ENCODE measurements at regions not wholly inside any gene's neighbourhood (a gene's known extent, or its start where the extent isn't known, plus 50 kb on each side); places are given as distances from the start of the nearest gene placed in this dataset.

- Histone ChIP-seq H3K36me3 (no peaks in the 10 kb centered on the region), H3K4me3 (no peak overlapping the region), H3K27me3 (no peaks in the 10 kb centered on the region), H3K9me3 (no peaks in the 10 kb centered on the region), H3K27ac (no peak overlapping the region), H3K4me1 (no peaks in the 10 kb centered on the region)
- TF ChIP-seq POLR2AphosphoS5 (IDR thresholded peaks at IDR 0.05; ENCODE audit: insufficient read depth in 1 of 2, low read depth in 1 of 2) (no peak), CTCF (IDR thresholded peaks at IDR 0.05) (no peak), POLR2A (IDR thresholded peaks at IDR 0.05) (no peak)
- DNase-seq (ENCODE audit: extremely low spot score in 2 of 2): no peak
- intact Hi-C loops (cut with DNase I): no loop called here
Observed at GRCh38 chr13:60959427-60959826, 456.2 kb downstream of the PCDH20 start.

- intact Hi-C loops (cut with DNase I): no loop called here
- TF ChIP-seq POLR2A (IDR thresholded peaks at IDR 0.05) (no peak), POLR2AphosphoS5 (IDR thresholded peaks at IDR 0.05; ENCODE audit: insufficient read depth in 1 of 2, low read depth in 1 of 2) (no peak), CTCF (IDR thresholded peaks at IDR 0.05) (no peak)
- Histone ChIP-seq H3K27me3 (no peaks in the 10 kb centered on the region), H3K4me1 (no peaks in the 10 kb centered on the region), H3K9me3 (no peaks in the 10 kb centered on the region), H3K36me3 (no peaks in the 10 kb centered on the region), H3K27ac (no peak overlapping the region), H3K4me3 (no peak overlapping the region)
- no peak for DNase-seq (ENCODE audit: extremely low spot score in 2 of 2)
Observed at GRCh38 chr13:60957816-60958215, 457.8 kb downstream of the PCDH20 start.

- Histone ChIP-seq H3K36me3 (no peaks in the 10 kb centered on the region), H3K27me3 (no peaks in the 10 kb centered on the region), H3K4me3 (no peak overlapping the region), H3K9me3 (no peaks in the 10 kb centered on the region), H3K4me1 (no peaks in the 10 kb centered on the region), H3K27ac (no peak overlapping the region)
- TF ChIP-seq CTCF (IDR thresholded peaks at IDR 0.05) (no peak), POLR2A (IDR thresholded peaks at IDR 0.05) (no peak), POLR2AphosphoS5 (IDR thresholded peaks at IDR 0.05; ENCODE audit: insufficient read depth in 1 of 2, low read depth in 1 of 2) (no peak)
- DNase-seq (ENCODE audit: extremely low spot score in 2 of 2): no peak
- intact Hi-C loops (cut with DNase I): no loop called here
Observed at GRCh38 chr13:60945396-60945795, 470.3 kb downstream of the PCDH20 start.

- Histone ChIP-seq H3K27ac (no peak overlapping the region), H3K4me3 (no peak overlapping the region), H3K36me3 (no peaks in the 10 kb centered on the region), H3K27me3 (no peaks in the 10 kb centered on the region), H3K9me3 (no peaks in the 10 kb centered on the region), H3K4me1 (no peaks in the 10 kb centered on the region)
- DNase-seq (ENCODE audit: extremely low spot score in 2 of 2): no peak
- TF ChIP-seq CTCF (IDR thresholded peaks at IDR 0.05) (no peak), POLR2A (IDR thresholded peaks at IDR 0.05) (no peak), POLR2AphosphoS5 (IDR thresholded peaks at IDR 0.05; ENCODE audit: insufficient read depth in 1 of 2, low read depth in 1 of 2) (peak in 1 of 2 donors; percentile 42)
- intact Hi-C loops (cut with DNase I): no loop called here
Observed at GRCh38 chr13:60944863-60945262, 470.8 kb downstream of the PCDH20 start.

- Histone ChIP-seq H3K27ac (no peak overlapping the region), H3K36me3 (no peaks in the 10 kb centered on the region), H3K4me1 (no peaks in the 10 kb centered on the region), H3K9me3 (no peaks in the 10 kb centered on the region), H3K4me3 (no peak overlapping the region), H3K27me3 (no peaks in the 10 kb centered on the region)
- DNase-seq (ENCODE audit: extremely low spot score in 2 of 2): no peak
- intact Hi-C loops (cut with DNase I): no loop called here
- TF ChIP-seq POLR2AphosphoS5 (IDR thresholded peaks at IDR 0.05; ENCODE audit: insufficient read depth in 1 of 2, low read depth in 1 of 2) (no peak), CTCF (IDR thresholded peaks at IDR 0.05) (no peak), POLR2A (IDR thresholded peaks at IDR 0.05) (no peak)
Observed at GRCh38 chr13:60944016-60944415, 471.6 kb downstream of the PCDH20 start.

All from vagina (tissue), 2 donors.